NOMO-1 treated with dmso at 0.1 percent for 144 hours (cell line): ENCODE measurements at regions not wholly inside any gene's neighbourhood (a gene's known extent, or its start where the extent isn't known, plus 50 kb on each side); places are given as distances from the start of the nearest gene placed in this dataset.

Experiments used
- DNase-seq: peaks from one replicate; lab custom pipeline; 2025; ENCODE audit not compliant: unreplicated experiment; lab: John Stamatoyannopoulos, UW

GRCh38 chr2:128911276-128911675 is 592.6 kb upstream of the HS6ST1 start:
- no peak for DNase-seq

DNA sequence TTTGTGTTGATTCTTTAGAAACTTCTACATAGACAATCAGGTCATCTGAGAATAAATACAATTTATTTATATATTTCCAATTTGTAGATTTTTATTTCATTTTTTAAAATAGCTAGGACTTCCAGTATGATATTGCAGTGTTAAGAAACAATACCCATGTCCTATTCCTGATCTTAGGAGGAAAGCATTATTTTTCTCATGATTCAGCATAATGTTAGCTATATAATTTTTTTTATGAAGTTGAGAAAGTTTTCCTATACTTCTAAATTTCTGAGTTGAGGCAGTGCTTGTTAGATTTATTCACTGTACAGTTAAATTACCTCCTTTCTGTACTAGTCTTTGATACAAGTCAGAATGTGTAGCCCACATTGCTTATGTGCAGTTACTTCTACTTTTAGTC is 595.7 kb upstream of the HS6ST1 start:
- DNase-seq = no peak

GRCh38 chr2:128921751-128922150 is 603.1 kb upstream of the HS6ST1 start:
- DNase-seq = no peak

DNA sequence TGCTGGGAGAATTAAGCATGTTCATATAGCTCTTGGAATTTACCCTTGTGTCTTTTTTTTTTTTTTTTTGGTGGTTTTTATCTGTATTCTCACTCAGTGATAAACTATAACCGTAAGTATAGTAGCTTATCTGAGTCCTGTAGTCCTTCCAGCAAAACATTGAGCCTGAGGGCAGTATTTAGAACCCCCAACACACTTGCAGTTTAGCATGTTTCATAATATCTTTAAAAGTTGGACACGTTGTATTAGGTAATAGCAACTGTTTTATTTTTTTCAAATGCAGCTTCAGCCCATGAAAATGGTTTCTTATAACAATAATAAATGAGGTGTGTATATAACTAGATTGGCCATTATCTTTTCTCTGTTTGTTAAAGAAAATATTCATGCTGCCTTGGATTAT is 603.5 kb upstream of the HS6ST1 start:
- no peak for DNase-seq

- DNase-seq = no peak
These were observed 607.0 kb upstream of the HS6ST1 start for GRCh38 chr2:128925631-128926030.

GRCh38 chr2:128930101-128930500 is 611.4 kb upstream of the HS6ST1 start:
- DNase-seq = no peak

DNA sequence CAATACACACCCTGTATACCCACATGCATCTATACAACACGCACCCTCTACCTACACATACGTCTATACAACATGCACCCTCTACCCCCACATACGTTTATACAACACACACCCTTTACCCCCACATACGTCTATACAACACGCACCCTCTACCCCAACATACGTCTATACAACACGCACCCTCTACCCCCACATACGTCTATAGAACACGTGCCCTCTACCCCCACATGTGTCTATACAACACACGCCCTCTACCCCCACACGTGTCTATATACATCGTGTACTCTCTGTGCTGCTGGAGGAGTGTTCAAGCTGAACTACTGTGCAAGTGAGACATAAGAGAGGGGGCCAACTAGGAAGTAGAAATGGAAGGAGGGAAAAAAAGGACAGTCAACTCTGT is 621.7 kb upstream of the HS6ST1 start:
- no peak for DNase-seq

GRCh38 chr2:128941751-128942150 is 623.1 kb upstream of the HS6ST1 start:
- no peak for DNase-seq

DNA sequence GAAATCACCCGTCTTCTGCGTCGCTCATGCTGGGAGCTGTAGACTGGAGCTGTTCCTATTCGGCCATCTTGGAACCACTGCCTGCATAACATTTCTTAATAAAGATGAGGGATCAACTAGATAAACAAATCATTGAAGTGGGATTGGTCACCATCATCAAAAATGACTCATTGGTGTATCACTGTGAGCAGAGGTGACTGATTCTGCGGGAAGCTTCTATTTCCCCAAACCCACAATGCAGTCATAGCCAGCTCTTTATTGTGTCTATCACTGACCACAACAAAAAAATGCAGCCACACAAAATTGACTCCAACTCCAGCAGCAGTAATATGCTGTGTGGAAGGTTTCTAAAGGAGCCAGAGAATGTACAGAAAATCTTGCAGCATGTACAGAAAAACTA is 630.7 kb upstream of the HS6ST1 start:
- DNase-seq = no peak

DNA sequence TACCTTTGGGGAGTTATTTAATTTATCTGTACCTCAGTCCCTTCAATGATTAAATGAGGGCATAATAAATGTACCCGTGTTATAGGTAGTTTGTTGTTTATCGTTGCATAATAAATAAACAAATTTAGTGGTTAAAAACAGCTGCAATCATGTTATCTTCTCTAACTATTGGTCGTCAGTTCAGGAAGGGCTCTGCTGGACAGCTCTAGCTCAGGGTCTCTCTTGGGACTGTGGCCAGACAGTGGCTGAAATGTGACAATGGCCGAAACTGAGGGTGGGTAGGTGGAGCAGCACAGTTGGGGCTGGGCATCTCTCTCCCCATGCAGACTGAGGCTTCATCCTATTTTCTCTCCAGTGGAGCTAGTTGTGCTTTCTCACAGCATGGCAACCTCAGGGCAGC is 632.1 kb upstream of the HS6ST1 start:
- DNase-seq = no peak

- DNase-seq = no peak
These were observed 639.6 kb upstream of the HS6ST1 start for GRCh38 chr2:128958241-128958640.

GRCh38 chr2:128967646-128968045 is 649.0 kb upstream of the HS6ST1 start:
- DNase-seq = no peak

DNA sequence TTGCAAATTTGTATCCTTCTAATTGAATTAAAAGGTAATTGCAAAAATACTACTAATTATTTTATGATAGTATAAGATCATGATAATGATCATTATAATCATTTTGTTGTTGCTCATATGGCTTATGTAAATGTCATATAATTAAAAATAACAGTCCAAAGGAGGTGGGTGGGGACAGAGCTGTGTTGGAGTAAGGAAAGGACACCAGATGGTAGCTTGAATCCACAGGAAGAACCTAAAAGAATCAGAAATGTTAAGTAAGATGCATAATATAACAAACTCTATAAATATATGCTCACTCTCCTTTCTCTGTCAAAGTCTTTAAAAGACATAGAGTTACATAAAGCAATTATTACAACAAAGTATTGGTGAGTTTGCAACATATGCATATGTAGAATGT is 650.7 kb upstream of the HS6ST1 start:
- no peak for DNase-seq

DNA sequence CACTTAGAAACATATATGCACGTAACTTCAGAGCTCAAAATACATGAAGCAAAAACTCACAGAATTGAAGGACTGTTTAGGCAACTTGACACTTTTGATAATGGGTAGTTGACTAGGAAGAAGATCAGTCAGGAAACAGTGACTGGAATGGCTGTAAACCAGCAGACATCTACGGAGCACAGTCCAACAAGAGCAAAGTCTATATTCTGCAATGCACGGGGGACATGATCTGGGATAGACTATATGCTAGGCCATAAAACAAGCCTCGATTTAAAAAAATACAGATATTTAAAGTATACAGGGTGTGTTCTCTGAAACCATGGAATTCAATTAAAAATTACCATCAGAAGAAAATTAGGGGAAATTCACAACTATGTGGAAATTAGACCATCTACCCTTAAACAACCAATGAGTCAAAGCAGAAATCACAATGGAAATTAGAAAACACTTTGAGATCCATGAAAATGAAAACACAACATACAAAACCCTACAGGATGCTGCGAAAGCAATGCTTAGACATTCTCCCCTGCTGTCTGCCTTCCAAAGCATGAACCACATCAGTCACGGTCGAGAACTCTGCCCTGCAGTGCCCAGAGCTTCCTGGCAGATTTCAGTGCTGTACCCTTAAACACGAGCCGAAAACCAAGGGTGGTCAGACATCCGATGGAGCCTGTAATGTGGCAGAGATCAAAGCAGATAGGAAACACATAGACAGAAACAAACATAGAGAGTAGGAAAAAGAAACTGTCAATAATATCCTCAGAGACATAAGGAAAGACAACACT is 651.9 kb upstream of the HS6ST1 start:
- DNase-seq = no peak

DNA sequence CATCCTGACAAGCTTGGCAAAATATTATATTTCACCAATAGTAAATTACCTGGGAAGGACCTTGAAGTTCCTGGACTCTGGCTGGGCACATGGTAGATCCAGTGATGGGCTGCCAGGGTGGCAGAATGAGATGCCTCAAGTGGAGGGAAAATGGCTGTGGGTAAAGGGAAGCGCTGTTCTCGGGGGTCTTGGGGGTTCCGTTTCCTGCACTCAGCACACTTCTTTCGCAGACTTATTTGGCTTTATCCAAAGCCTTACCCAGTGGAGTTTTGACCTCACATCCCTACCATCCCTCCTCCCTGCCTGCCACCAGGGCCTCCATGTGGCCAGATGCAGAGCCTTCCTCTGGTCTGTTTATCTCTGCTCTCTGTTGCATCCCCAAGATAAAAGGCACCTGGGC is 654.9 kb upstream of the HS6ST1 start:
- no peak for DNase-seq

GRCh38 chr2:128978212-128978611 is 659.5 kb upstream of the HS6ST1 start:
- DNase-seq = no peak

GRCh38 chr2:128979182-128979581 is 660.5 kb upstream of the HS6ST1 start:
- DNase-seq = no peak

- DNase-seq = no peak
These were observed 661.8 kb upstream of the HS6ST1 start for GRCh38 chr2:128980475-128980874.

GRCh38 chr2:128981353-128981752 is 662.7 kb upstream of the HS6ST1 start:
- no peak for DNase-seq

- DNase-seq = no peak
These were observed 663.3 kb upstream of the HS6ST1 start for GRCh38 chr2:128982001-128982400.

DNA sequence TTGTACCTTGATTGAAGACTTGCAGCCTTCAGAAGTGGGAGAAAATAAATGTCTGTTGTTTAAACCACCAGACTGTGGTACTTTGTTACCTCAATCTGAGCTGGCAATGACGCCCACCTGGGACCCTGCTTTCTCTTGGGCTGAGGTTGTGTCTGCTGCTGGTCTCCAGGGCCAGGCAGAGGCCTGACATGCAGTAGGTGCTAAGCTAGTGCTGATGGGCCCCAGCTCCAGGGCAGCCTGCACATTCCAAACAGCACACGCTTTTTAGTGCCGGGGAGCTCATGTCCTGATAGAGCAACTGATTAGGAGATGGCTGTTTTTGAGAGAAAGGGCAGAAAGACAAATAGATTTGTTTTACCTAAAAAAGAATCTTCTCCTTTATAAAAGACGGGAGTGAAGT is 664.0 kb upstream of the HS6ST1 start:
- no peak for DNase-seq

DNA sequence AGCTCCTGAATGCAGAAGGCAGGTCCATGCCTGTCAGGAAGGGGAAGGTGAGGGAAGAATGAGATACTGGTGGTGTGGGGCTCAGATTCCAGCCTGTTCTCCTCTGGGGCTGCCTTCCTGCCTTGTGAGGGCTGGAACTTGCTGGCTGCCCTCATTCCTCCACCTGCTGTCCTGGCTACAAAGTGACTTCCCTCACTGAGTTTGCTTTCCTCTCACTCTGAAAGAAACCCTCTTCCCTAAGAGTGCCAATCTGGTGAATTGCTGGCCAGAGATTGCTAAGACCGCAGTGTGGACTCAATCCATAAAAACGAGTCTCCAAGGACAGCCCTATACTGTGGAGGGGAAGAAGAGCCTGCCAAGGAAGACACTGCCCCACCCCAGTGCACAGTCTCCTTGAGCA is 664.4 kb upstream of the HS6ST1 start:
- no peak for DNase-seq

- DNase-seq = no peak
These were observed 665.4 kb upstream of the HS6ST1 start for GRCh38 chr2:128984081-128984480.
